ENCODE measurements at regions not wholly inside any gene's neighbourhood (a gene's known extent, or its start where the extent isn't known, plus 50 kb on each side); places are given as distances from the start of the nearest gene placed in this dataset.

GRCh38 chr12:88251798-88252197, 109.7 kb downstream of the TMTC3 start:
- no peak overlapping the region for H3K4me3 ChIP-seq (ENCODE audit: control insufficient read depth, low read depth, low read length)
- no peak for TF ChIP-seq CTCF (IDR thresholded peaks at IDR 0.05; ENCODE audit: control insufficient read depth, insufficient read depth, low read depth, low read length, missing control alignments)

GRCh38 chr12:88253371-88253978, 111.4 kb downstream of the TMTC3 start:
- H3K4me3 ChIP-seq (ENCODE audit: control insufficient read depth, low read depth, low read length), result no peak overlapping the region
- no peak for TF ChIP-seq CTCF (IDR thresholded peaks at IDR 0.05; ENCODE audit: control insufficient read depth, insufficient read depth, low read depth, low read length, missing control alignments)
- no peak for DNase-seq (ENCODE audit: low read depth)

More at GRCh38 chr12:88251798-88252197, 109.7 kb downstream of the TMTC3 start:
- no peak for DNase-seq (ENCODE audit: low read depth)

GRCh38 chr12:88255224-88255623, 113.1 kb downstream of the TMTC3 start:
- no peak for TF ChIP-seq CTCF (IDR thresholded peaks at IDR 0.05; ENCODE audit: control insufficient read depth, insufficient read depth, low read depth, low read length, missing control alignments)
- H3K4me3 ChIP-seq (ENCODE audit: control insufficient read depth, low read depth, low read length), result no peak overlapping the region
- DNase-seq (ENCODE audit: low read depth), result no peak

GRCh38 chr12:88255847-88256246, 113.7 kb downstream of the TMTC3 start:
- DNase-seq (ENCODE audit: low read depth), result no peak
- no peak overlapping the region for H3K4me3 ChIP-seq (ENCODE audit: control insufficient read depth, low read depth, low read length)
- TF ChIP-seq CTCF (IDR thresholded peaks at IDR 0.05; ENCODE audit: control insufficient read depth, insufficient read depth, low read depth, low read length, missing control alignments), result no peak

GRCh38 chr12:88258396-88258795, 116.3 kb downstream of the TMTC3 start:
- TF ChIP-seq CTCF (IDR thresholded peaks at IDR 0.05; ENCODE audit: control insufficient read depth, insufficient read depth, low read depth, low read length, missing control alignments), result no peak
- peak; percentile 67 for DNase-seq (ENCODE audit: low read depth)
- H3K4me3 ChIP-seq (ENCODE audit: control insufficient read depth, low read depth, low read length), result no peak overlapping the region

- DNase-seq (ENCODE audit: low read depth), result no peak
- no peak for TF ChIP-seq CTCF (IDR thresholded peaks at IDR 0.05; ENCODE audit: control insufficient read depth, insufficient read depth, low read depth, low read length, missing control alignments)
- no peak overlapping the region for H3K4me3 ChIP-seq (ENCODE audit: control insufficient read depth, low read depth, low read length)
These were observed 124.8 kb downstream of the TMTC3 start for GRCh38 chr12:88266806-88267360.
